Activated CD4-positive, alpha-beta T cell treated with anti-CD3 and anti-CD28 coated beads, Interleukin-2, amount 10 ng/mL, durations not matched to agents 24 days and 14 days (primary cell): ENCODE measurements at regions not wholly inside any gene's neighbourhood (a gene's known extent, or its start where the extent isn't known, plus 50 kb on each side); places are given as distances from the start of the nearest gene placed in this dataset.
"Not testable (repeated sequence)": the region's sequence is repeated elsewhere in the genome, so short reads cannot be mapped to it uniquely, and the experiment has no call there.

Source experiments
- DNase-seq: peaks from one replicate; pipeline ENCODE4 v3.0.0; 2022
- H3K27ac Mint-ChIP-seq: one replicate; pipeline ENCODE4 v1.8.0; 2022; ENCODE audit warnings: mild to moderate bottlenecking, mixed read lengths
- H3K27me3 Mint-ChIP-seq: one replicate; pipeline ENCODE4 v1.8.0; 2022; ENCODE audit warnings: mixed read lengths
- H3K36me3 Mint-ChIP-seq: one replicate; pipeline ENCODE4 v1.8.0; 2022; ENCODE audit warnings: low read depth, mild to moderate bottlenecking, mixed read lengths
- H3K4me1 Mint-ChIP-seq: one replicate; pipeline ENCODE4 v1.8.0; 2021; ENCODE audit warnings: mixed read lengths
- H3K4me3 Mint-ChIP-seq: one replicate; pipeline ENCODE4 v1.8.0; 2022; ENCODE audit warnings: mild to moderate bottlenecking, moderate library complexity, mixed read lengths
- H3K9me3 Mint-ChIP-seq: one replicate; pipeline ENCODE4 v1.8.0; 2021; ENCODE audit warnings: mixed read lengths
- intact Hi-C: fragments of 100-400 bp; cut with micrococcal nuclease; formaldehyde crosslinking; loops from one replicate; pipeline ENCODE4 v1.15.1; 2023

GRCh38 chr2:131425231-131425941 is 50.5 kb upstream of the TUBA3D start:
- intact Hi-C loops = loop anchor here (5.0 kb wide), 1 partner anchor 257 kb away; no protein-coding TSS in a partner anchor
- Mint-ChIP-seq H3K4me1 (peaks cover 7% of the 10 kb centered on the region), H3K4me3 (peak overlapping the region; percentile 32), H3K27me3 (peaks cover 68% of the 10 kb centered on the region), H3K9me3 (no peaks in the 10 kb centered on the region), H3K36me3 (peaks cover 3% of the 10 kb centered on the region), H3K27ac (no peak overlapping the region)
- DNase-seq = peak; percentile 71

- not testable (repeated sequence) for H3K4me1 Mint-ChIP-seq, H3K27ac Mint-ChIP-seq, H3K36me3 Mint-ChIP-seq, H3K9me3 Mint-ChIP-seq
- Mint-ChIP-seq H3K27me3 (peaks cover 68% of the 10 kb centered on the region), H3K4me3 (peak overlapping the region; percentile 55)
- intact Hi-C loops = loop anchor here (5.0 kb wide), 1 partner anchor 258 kb away; no protein-coding TSS in a partner anchor
- peak; percentile 54 for DNase-seq
Observed at GRCh38 chr2:131424605-131425114, 51.3 kb upstream of the TUBA3D start.

GRCh38 chr2:131420751-131421150 is 55.2 kb upstream of the TUBA3D start:
- H3K4me3 Mint-ChIP-seq, H3K36me3 Mint-ChIP-seq, H3K9me3 Mint-ChIP-seq, H3K4me1 Mint-ChIP-seq, H3K27ac Mint-ChIP-seq, DNase-seq, intact Hi-C loops: not testable (repeated sequence)
- peaks cover 64% of the 10 kb centered on the region for H3K27me3 Mint-ChIP-seq

GRCh38 chr2:131419441-131419840 is 55.5 kb upstream of the RAB6D start:
- H3K9me3 Mint-ChIP-seq = no peaks in the 10 kb centered on the region
- intact Hi-C loops = loop anchor here (10.0 kb wide), 1 partner anchor 385 kb away; no protein-coding TSS in a partner anchor
- H3K4me3 Mint-ChIP-seq = no peak overlapping the region
- peaks cover 61% of the 10 kb centered on the region for H3K27me3 Mint-ChIP-seq
- no peak overlapping the region for H3K27ac Mint-ChIP-seq
- DNase-seq = no peak
- H3K36me3 Mint-ChIP-seq = no peaks in the 10 kb centered on the region
- H3K4me1 Mint-ChIP-seq = no peaks in the 10 kb centered on the region

GRCh38 chr2:131418625-131419024 is 54.7 kb upstream of the RAB6D start:
- Mint-ChIP-seq H3K36me3 (no peaks in the 10 kb centered on the region), H3K27ac (no peak overlapping the region), H3K27me3 (peaks cover 57% of the 10 kb centered on the region), H3K9me3 (no peaks in the 10 kb centered on the region), H3K4me1 (no peaks in the 10 kb centered on the region), H3K4me3 (no peak overlapping the region)
- DNase-seq = no peak
- intact Hi-C loops = loop anchor here (10.0 kb wide), 1 partner anchor 386 kb away; no protein-coding TSS in a partner anchor

GRCh38 chr2:131417886-131418285 is 53.9 kb upstream of the RAB6D start:
- H3K27me3 Mint-ChIP-seq = peaks cover 53% of the 10 kb centered on the region
- intact Hi-C loops = loop anchor here (10.0 kb wide), 1 partner anchor 387 kb away; no protein-coding TSS in a partner anchor
- no peaks in the 10 kb centered on the region for H3K9me3 Mint-ChIP-seq
- H3K4me3 Mint-ChIP-seq = no peak overlapping the region
- no peak overlapping the region for H3K27ac Mint-ChIP-seq
- H3K4me1 Mint-ChIP-seq = no peaks in the 10 kb centered on the region
- DNase-seq = no peak
- H3K36me3 Mint-ChIP-seq = no peaks in the 10 kb centered on the region

GRCh38 chr2:131413785-131414184 is 49.8 kb upstream of the RAB6D start:
- Mint-ChIP-seq H3K4me1 (peaks cover 5% of the 10 kb centered on the region), H3K9me3 (no peaks in the 10 kb centered on the region), H3K4me3 (no peak overlapping the region), H3K27me3 (peaks cover 38% of the 10 kb centered on the region), H3K27ac (no peak overlapping the region), H3K36me3 (no peaks in the 10 kb centered on the region)
- intact Hi-C loops = loop anchor here (1.0 to 10.0 kb wide), 4 partner anchors 79 to 391 kb away; partner anchors contain the start of gene MZT2A
- peak; percentile 47 for DNase-seq
